ENCODE measurements at regions not wholly inside any gene's neighbourhood (a gene's known extent, or its start where the extent isn't known, plus 50 kb on each side); places are given as distances from the start of the nearest gene placed in this dataset.

DNA sequence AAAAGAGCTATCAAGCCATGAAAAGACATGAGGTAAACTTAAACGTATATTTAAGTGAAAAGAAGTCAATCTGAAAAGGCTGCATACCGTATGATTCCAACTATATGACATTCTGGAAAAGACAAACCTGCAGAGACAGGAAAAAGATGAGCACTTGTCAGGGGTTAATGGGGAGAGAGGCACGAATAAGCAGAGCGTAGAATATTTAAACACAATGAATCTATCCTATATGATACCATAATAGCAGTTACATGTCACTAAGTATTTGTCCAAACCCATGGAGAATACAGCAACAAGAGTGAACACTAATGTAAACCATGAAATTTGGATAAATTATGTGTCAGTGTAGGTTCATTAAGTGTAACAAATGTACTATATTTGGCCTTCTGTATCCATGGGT, 560.3 kb upstream of the ANO3 start:
- no peak overlapping the region for H3K4me3 ChIP-seq (ENCODE audit: low read depth, low read length)
- TF ChIP-seq, protein P1, sequence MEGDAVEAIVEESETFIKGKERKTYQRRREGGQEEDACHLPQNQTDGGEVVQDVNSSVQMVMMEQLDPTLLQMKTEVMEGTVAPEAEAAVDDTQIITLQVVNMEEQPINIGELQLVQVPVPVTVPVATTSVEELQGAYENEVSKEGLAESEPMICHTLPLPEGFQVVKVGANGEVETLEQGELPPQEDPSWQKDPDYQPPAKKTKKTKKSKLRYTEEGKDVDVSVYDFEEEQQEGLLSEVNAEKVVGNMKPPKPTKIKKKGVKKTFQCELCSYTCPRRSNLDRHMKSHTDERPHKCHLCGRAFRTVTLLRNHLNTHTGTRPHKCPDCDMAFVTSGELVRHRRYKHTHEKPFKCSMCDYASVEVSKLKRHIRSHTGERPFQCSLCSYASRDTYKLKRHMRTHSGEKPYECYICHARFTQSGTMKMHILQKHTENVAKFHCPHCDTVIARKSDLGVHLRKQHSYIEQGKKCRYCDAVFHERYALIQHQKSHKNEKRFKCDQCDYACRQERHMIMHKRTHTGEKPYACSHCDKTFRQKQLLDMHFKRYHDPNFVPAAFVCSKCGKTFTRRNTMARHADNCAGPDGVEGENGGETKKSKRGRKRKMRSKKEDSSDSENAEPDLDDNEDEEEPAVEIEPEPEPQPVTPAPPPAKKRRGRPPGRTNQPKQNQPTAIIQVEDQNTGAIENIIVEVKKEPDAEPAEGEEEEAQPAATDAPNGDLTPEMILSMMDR (IDR thresholded peaks at IDR 0.05; ENCODE audit: borderline replicate concordance, insufficient read depth, low read depth, low read length), result no peak

DNA sequence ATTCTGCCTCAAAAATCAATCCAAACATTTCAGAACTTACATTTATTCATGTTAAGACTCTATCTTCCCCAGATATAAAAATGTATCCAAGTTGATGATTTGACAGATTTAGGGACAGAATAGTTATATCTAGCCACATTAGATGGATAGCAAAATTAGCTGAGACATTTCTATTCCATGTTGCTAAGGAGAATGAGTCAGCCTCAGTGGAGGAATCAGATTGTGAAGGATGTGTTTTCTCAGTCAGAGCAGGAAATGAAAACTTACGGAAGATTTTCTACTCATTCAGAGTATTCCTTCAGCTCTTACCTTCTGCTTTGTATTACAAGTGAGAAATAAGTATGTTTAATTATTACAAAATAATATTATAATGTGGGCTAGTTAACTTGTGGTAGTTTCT, 556.3 kb upstream of the ANO3 start:
- H3K4me3 ChIP-seq (ENCODE audit: low read depth, low read length), result no peak overlapping the region
- TF ChIP-seq, protein P1 (IDR thresholded peaks at IDR 0.05; ENCODE audit: borderline replicate concordance, insufficient read depth, low read depth, low read length), result no peak

DNA sequence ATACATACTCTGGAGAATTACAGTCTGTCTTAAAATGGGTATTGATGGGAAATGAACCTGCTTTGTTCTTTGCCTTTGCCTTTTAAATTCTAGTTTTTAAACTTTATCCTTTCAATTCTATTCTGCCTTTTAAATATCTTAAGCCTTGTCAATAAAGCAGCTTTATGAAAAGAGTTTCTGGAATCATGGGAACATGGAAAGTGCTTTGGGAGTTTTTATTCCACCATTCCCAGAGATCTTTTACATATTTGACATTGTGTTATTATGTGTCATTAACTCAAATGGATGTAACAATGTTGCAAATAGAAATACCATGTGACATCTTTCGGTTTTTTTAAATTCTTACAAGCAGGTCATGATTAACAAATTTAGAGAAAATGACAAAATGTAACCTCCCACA, 555.7 kb upstream of the ANO3 start:
- TF ChIP-seq, protein P1 (IDR thresholded peaks at IDR 0.05; ENCODE audit: borderline replicate concordance, insufficient read depth, low read depth, low read length), result no peak
- H3K4me3 ChIP-seq (ENCODE audit: low read depth, low read length), result no peak overlapping the region

DNA sequence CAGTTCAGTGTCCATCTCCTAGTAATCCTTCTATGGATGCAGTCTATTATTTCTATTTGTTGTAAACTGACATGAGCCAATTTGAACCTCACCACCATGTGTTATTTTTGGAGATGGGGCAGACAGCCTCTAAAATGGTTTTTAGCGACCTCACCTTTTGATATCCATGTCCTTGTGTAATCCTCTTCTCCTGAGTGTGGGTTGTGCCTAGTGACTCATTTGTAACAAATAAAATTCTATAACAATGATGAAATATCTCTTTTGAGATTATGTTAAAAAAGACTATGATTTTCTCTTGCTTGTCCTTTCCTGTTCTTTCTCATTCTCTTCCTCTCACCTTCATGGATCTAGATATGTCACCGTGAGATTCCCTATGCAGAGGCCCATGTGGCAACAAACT, 554.6 kb upstream of the ANO3 start:
- TF ChIP-seq, protein P1 (IDR thresholded peaks at IDR 0.05; ENCODE audit: borderline replicate concordance, insufficient read depth, low read depth, low read length), result no peak
- H3K4me3 ChIP-seq (ENCODE audit: low read depth, low read length), result no peak overlapping the region

DNA sequence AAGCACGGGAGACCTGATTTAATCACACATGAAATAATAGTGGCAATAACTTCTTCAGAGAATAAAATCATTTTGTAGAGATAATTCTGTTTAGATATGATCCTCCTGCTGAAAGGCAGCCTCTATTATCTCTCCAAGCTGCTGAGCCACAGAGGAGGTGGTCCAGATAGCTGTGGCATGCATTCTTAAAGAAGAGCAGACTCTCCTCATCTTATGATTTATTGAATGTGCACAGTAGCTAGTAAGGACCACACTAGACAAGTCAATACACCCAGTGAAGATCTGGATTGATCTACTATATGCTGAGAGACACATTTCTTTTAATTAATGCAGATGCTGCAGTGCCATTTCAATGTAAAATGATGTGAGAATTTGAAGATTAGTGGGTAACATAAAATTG, 552.9 kb upstream of the ANO3 start:
- TF ChIP-seq, protein P1 (IDR thresholded peaks at IDR 0.05; ENCODE audit: borderline replicate concordance, insufficient read depth, low read depth, low read length), result no peak
- H3K4me3 ChIP-seq (ENCODE audit: low read depth, low read length), result no peak overlapping the region

DNA sequence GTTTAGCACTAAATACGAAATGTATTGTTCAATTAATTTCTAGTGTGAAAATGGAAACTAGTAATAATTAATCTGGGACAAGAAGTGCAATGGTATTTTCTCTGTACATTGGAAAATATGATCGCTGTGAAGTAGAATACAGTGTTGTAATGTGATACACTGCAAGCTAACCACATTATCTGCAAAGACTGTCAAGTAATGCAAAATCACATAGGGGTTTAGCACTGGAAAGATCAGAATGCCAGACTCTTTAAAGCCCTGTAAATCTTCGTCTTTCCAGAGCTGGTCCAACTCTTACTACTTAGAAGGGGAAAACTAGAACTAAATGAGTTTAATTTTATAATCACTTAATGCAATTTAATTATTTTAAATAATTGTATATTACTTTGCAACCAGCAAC, 544.5 kb upstream of the ANO3 start:
- TF ChIP-seq, protein P1 (IDR thresholded peaks at IDR 0.05; ENCODE audit: borderline replicate concordance, insufficient read depth, low read depth, low read length), result no peak
- H3K4me3 ChIP-seq (ENCODE audit: low read depth, low read length), result no peak overlapping the region

DNA sequence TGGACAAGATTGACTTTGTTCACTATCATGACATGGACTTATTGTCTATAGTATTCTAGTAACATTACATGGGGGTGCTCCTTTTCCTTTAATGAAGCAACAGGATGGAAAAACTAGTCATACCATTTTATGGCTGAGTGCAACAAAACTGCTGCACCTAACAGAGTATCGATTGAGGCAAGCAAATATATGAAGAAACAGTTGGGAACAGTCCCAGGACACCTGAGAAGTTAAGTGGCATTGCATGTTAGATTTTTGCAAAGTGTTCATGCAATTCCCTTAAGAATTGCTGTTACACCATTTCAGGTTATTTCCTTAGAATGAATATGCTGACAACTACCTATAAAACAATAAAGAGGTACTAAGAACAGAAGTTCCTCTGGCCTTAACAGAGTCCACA, 541.5 kb upstream of the ANO3 start:
- no peak overlapping the region for H3K4me3 ChIP-seq (ENCODE audit: low read depth, low read length)
- TF ChIP-seq, protein P1 (IDR thresholded peaks at IDR 0.05; ENCODE audit: borderline replicate concordance, insufficient read depth, low read depth, low read length), result no peak
